OCI-LY7 (cell line): ENCODE measurements at regions not wholly inside any gene's neighbourhood (a gene's known extent, or its start where the extent isn't known, plus 50 kb on each side); places are given as distances from the start of the nearest gene placed in this dataset.

Source experiments
- CTCF ChIP-seq: fragments of 200-600 bp; sonication (generic); conservative IDR thresholded peaks from 2 replicates; pipeline ENCODE4 v1.5.1; 2014; ENCODE audit warnings: mild to moderate bottlenecking, antibody characterized with exemption, low read length, moderate library complexity, mixed read lengths
- EZH2phosphoT487 ChIP-seq: fragments of 200-600 bp; sonication (generic); IDR thresholded peaks from 2 replicates; pipeline ENCODE4 v1.6.1; 2018; ENCODE audit warnings: low read depth, borderline replicate concordance, mild to moderate bottlenecking, mixed run types, antibody characterized with exemption, low read length, moderate library complexity, mixed read lengths

- TF ChIP-seq CTCF (no peak), EZH2phosphoT487 (no peak)
Observed at GRCh38 chr2:120660771-120661459, 74.8 kb upstream of the GLI2 start.
